ENCODE measurements at regions not wholly inside any gene's neighbourhood (a gene's known extent, or its start where the extent isn't known, plus 50 kb on each side); places are given as distances from the start of the nearest gene placed in this dataset.

- ChIA-PET POLR2A (no interaction called here), CTCF (no interaction called here)
- H3K4me3 Mint-ChIP-seq, result no peak overlapping the region
- DNase-seq (no peak), ATAC-seq (no peak)
- H3K27ac Mint-ChIP-seq, result no peak overlapping the region
- no peaks in the 10 kb centered on the region for H3K27me3 Mint-ChIP-seq
- no peaks in the 10 kb centered on the region for H3K36me3 Mint-ChIP-seq (ENCODE audit: low read depth)
- no peaks in the 10 kb centered on the region for H3K9me3 Mint-ChIP-seq
- TF ChIP-seq CTCF (IDR thresholded peaks at IDR 0.05), result no peak
- no peaks in the 10 kb centered on the region for H3K4me1 Mint-ChIP-seq (ENCODE audit: low read depth)
- intact Hi-C loops (cut with micrococcal nuclease), result no loop called here
Observed at GRCh38 chr7:109939207-109939606, 1151.7 kb upstream of the LRRN3 start.

- H3K36me3 Mint-ChIP-seq (ENCODE audit: low read depth), result no peaks in the 10 kb centered on the region
- H3K4me1 Mint-ChIP-seq (ENCODE audit: low read depth), result no peaks in the 10 kb centered on the region
- POLR2A ChIA-PET, result no interaction called here
- no peaks in the 10 kb centered on the region for H3K9me3 Mint-ChIP-seq
- ATAC-seq (no peak), DNase-seq (no peak)
- H3K4me3 Mint-ChIP-seq, result no peak overlapping the region
- H3K27ac Mint-ChIP-seq, result no peak overlapping the region
- TF ChIP-seq CTCF (IDR thresholded peaks at IDR 0.05), result no peak
- CTCF ChIA-PET, result no interaction called here
- H3K27me3 Mint-ChIP-seq, result no peaks in the 10 kb centered on the region
- intact Hi-C loops (cut with micrococcal nuclease), result no loop called here
Observed at GRCh38 chr7:109945820-109946518, 1145.0 kb upstream of the LRRN3 start.

- Mint-ChIP-seq H3K4me3 (no peak overlapping the region), H3K27ac (no peak overlapping the region), H3K36me3 (ENCODE audit: low read depth) (no peaks in the 10 kb centered on the region), H3K9me3 (no peaks in the 10 kb centered on the region), H3K27me3 (no peaks in the 10 kb centered on the region), H3K4me1 (ENCODE audit: low read depth) (no peaks in the 10 kb centered on the region)
- intact Hi-C loops (cut with micrococcal nuclease), result no loop called here
- POLR2A ChIA-PET, result no interaction called here
- ATAC-seq (no peak), DNase-seq (no peak)
- CTCF ChIA-PET, result no interaction called here
- no peak for TF ChIP-seq CTCF (IDR thresholded peaks at IDR 0.05)
Observed at GRCh38 chr7:109950256-109950655, 1140.7 kb upstream of the LRRN3 start.

GRCh38 chr7:109950821-109951564, 1139.9 kb upstream of the LRRN3 start:
- Mint-ChIP-seq H3K27ac (no peak overlapping the region), H3K9me3 (no peaks in the 10 kb centered on the region), H3K4me3 (no peak overlapping the region), H3K36me3 (ENCODE audit: low read depth) (no peaks in the 10 kb centered on the region), H3K4me1 (ENCODE audit: low read depth) (no peaks in the 10 kb centered on the region), H3K27me3 (no peaks in the 10 kb centered on the region)
- no peak for ATAC-seq
- POLR2A ChIA-PET, result no interaction called here
- CTCF ChIA-PET, result no interaction called here
- intact Hi-C loops (cut with micrococcal nuclease), result no loop called here
- no peak for DNase-seq
- no peak for TF ChIP-seq CTCF (IDR thresholded peaks at IDR 0.05)

GRCh38 chr7:109951565-109951928, 1139.4 kb upstream of the LRRN3 start:
- ChIA-PET CTCF (no interaction called here), POLR2A (no interaction called here)
- intact Hi-C loops (cut with micrococcal nuclease), result no loop called here
- no peak for ATAC-seq
- no peaks in the 10 kb centered on the region for H3K36me3 Mint-ChIP-seq (ENCODE audit: low read depth)
- H3K27ac Mint-ChIP-seq, result no peak overlapping the region
- TF ChIP-seq CTCF (IDR thresholded peaks at IDR 0.05), result no peak
- no peak overlapping the region for H3K4me3 Mint-ChIP-seq
- H3K9me3 Mint-ChIP-seq, result no peaks in the 10 kb centered on the region
- H3K27me3 Mint-ChIP-seq, result no peaks in the 10 kb centered on the region
- no peaks in the 10 kb centered on the region for H3K4me1 Mint-ChIP-seq (ENCODE audit: low read depth)
- DNase-seq, result no peak

Measured in activated CD8-positive, alpha-beta T cell treated with anti-CD3 and anti-CD28 coated beads for 36 hours (primary cell).